Right ventricle myocardium inferior (tissue), 1 donor: ENCODE measurements at regions not wholly inside any gene's neighbourhood (a gene's known extent, or its start where the extent isn't known, plus 50 kb on each side); places are given as distances from the start of the nearest gene placed in this dataset.
"Not testable (repeated sequence)": the region's sequence is repeated elsewhere in the genome, so short reads cannot be mapped to it uniquely, and the experiment has no call there.

ENCODE experiments used
- ATAC-seq: fragments of 200-7000 bp; cut with Tn5 transposase; one replicate; pipeline ENCODE4 v1.9.1; 2020; ENCODE audit warnings: mild to moderate bottlenecking, moderate library complexity
- DNase-seq: peaks from one replicate; pipeline ENCODE4 v3.0.0; 2021; ENCODE audit errors: missing footprints
- intact Hi-C: fragments of 100-400 bp; cut with DNase I; formaldehyde crosslinking; loops from one replicate; pipeline ENCODE4 v1.11.0; 2022
- donor health status: DM: no; HTN: yes; CAD: no; lungs with severe emphysema.

- ATAC-seq (no peak), DNase-seq (no peak)
- intact Hi-C loops = no loop called here
Measured at GRCh38 chrX:45628041-45628440, 427.4 kb upstream of the DIPK2B start.

DNA sequence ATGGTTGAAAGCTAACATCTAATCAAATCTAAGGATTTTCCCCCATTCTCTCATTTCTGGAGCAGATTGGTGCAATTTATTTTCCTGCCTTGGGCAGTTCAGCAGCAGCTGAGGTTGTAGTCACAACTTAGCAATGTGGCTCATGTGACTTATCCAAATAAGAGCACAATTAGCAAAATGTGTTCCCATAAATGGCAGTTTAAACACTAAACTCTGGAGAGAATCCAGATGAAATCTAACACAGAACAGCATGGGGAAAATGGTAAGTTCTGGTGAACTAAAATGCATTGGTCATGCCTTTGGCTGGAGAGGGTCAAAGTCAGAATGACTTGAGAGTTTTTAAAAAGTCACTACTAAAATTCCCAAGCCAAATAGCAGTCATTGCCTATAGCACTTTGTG, 422.6 kb upstream of the DIPK2B start:
- intact Hi-C loops = no loop called here
- ATAC-seq (no peak), DNase-seq (no peak)

DNA sequence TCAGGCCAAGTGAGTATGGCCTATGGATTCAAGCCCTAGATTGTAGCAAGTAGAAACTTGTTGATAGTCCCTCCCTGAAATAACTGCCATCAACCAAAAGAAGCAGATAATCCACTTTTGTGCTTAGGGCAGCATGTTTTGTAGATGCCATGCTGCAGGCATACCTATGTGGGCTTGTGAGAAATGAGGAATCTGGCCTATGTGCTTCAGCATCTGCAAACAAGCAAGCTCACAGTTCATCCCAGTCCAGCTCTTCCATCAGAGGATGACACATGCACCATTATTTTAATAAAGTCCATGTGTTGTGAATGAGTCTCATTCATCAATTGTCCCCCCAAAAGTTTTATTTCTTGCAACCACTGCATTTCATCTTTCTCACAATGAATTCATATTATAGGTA, 421.9 kb upstream of the DIPK2B start:
- intact Hi-C loops = no loop called here
- no peak for ATAC-seq

GRCh38 chrX:45622042-45622423, 421.4 kb upstream of the DIPK2B start:
- no peak for DNase-seq
- intact Hi-C loops = no loop called here
- no peak for ATAC-seq

More for the DNA sequence above, 421.9 kb upstream of the DIPK2B start:
- DNase-seq = no peak

- no peak for DNase-seq
- ATAC-seq = no peak
- intact Hi-C loops = no loop called here
Measured at GRCh38 chrX:45621376-45622041, 420.8 kb upstream of the DIPK2B start.

DNA sequence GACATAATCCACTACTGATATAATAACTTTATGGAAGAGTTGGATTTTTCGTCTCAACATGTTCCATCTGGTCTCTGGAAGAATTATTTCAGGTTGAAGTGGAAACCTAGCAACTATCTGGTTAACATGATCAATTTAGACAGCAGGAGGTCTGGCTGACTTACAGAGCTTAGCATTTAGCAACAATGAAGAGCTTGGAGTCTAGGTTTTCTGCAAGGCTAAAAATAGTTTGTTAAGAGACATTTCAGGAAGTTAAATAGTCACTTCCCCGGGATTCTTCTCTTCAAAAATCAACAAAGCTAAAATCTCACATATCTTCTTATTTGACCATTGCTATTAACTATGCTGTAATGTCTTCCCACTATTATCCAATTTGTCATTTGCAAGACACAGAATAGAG, 418.6 kb upstream of the DIPK2B start:
- intact Hi-C loops = no loop called here
- DNase-seq (no peak), ATAC-seq (no peak)

DNA sequence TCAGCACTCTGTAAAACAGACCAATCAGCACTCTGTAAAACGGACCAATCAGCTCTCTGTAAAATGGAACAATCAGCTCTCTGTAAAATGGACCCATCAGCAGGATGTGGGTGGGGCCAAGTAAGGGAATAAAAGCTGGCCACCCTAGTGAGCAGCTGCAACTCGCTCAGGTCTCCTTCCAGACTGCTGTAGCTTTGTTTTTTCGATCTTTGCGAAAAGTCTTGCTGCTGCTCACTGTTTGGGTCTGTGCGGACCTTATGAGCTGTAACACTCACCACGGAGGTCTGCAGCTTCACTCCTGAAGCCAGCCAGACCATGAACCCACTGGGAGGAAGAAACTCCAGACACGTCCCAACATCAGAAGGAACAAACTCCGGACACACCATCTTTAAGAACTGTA, 414.9 kb upstream of the DIPK2B start:
- DNase-seq, intact Hi-C loops, ATAC-seq: not testable (repeated sequence)

DNA sequence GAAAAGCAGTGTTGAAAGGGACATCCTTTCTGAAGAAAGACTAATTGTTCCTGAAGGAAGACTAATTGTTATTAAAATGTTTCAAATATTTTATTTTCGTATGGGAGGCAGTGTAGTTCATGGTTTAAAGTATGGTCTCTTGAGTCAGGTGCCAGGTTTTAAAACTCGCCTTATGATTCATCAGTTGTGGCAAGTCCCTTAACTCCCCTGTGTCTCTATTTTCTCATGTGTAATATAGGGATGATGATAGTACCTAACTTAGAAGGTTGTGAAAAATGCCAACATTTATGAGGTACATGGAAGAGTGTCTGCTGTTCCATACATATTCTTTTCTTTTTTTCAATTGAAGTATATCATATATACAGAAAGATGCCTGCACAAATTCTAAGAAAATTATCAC, 414.2 kb upstream of the DIPK2B start:
- no peak for DNase-seq
- intact Hi-C loops = no loop called here

GRCh38 chrX:45602151-45602550, 401.5 kb upstream of the DIPK2B start:
- ATAC-seq (no peak), DNase-seq (no peak)
- intact Hi-C loops = no loop called here

More for the DNA sequence above, 414.2 kb upstream of the DIPK2B start:
- no peak for ATAC-seq

GRCh38 chrX:45601052-45601451, 400.4 kb upstream of the DIPK2B start:
- ATAC-seq (no peak), DNase-seq (no peak)
- intact Hi-C loops = no loop called here

DNA sequence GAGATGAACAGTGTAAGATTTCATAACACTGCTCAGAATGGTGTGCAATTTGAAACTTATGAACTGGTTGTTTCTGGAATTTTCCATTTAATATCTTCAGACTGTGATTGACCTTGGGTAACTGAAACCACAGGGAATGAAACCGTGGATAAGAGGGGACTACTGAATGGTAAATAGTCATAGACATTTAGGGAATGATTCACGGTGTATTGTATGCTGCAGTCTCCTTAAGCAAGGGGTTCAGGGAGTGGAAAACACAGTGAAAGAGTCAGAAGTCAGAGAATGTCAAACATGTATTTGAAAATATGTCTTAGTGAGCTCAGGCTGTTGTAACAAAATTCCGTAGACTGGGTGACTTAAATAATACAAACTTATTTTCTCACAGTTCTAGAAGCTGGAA, 398.2 kb upstream of the DIPK2B start:
- intact Hi-C loops = no loop called here
- ATAC-seq = no peak
- DNase-seq = no peak

DNA sequence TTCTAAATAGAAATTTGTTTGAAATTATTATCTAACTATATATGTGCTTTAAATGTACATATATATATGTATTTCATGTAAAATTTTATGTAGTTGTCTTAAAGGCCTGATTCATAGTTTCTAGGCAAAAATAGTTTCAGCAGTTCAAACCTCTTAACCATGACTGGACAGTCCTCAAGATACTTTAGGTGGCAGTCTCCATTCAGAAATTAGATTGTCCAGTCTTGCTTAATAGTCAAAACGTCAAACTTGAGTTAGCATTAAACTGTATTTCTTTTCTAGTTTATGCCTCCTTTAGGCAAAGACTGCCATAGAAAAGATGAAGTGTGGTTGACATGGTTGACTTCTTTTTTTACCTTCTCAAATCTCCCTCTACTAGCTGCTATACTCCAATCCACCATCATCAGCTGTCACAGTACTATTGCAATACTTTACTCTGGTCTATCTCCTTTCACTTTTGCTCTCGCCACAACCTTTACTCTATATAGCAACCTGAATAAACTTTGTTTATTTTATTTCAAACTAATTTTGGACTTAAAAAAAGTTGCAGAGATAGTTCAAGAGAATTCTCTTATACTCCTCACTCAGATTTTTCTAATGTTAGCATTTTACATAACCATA, 395.6 kb upstream of the DIPK2B start:
- intact Hi-C loops = no loop called here
- ATAC-seq = no peak

DNA sequence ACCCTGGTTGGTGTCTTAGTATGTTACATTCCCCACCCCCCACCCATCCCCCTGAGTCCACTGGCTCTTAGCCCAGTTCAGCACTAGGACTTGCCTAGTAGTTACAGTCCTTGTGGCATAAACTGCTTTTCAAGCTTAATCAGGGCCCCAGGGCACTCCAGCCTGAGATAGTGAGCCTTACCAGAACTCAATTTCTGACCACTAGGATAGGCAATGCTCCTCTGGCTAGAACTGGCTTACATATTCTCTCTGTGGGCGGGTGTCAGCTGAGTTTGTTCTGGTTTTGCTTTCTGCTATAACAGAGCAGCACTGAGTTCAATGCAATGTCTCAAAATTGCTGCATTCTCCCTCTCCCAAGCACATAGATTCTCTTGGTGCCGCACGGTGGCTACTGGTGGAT, 391.4 kb upstream of the DIPK2B start:
- intact Hi-C loops = no loop called here
- DNase-seq (no peak), ATAC-seq (no peak)

More for the DNA sequence above, 395.6 kb upstream of the DIPK2B start:
- no peak for DNase-seq

GRCh38 chrX:45591650-45592049, 391.0 kb upstream of the DIPK2B start:
- DNase-seq (no peak), ATAC-seq (no peak)
- intact Hi-C loops = no loop called here

DNA sequence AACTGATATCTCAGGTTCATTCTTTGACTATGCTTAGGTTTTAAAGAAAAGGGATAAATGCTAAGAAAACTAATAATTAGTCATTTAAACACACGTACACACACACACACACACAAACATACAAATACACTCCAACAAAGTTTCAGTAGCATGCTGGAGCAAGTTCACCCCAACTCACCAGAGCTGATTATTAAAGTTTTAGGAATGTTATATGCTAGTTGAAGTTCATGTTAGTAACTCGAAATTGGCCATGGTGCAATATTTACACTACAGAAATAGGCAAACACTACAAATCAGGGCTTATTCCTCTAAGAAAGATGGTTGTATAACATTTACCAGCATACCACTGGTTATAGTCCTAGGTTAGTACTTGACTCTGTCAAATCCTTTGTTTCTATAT, 384.0 kb upstream of the DIPK2B start:
- intact Hi-C loops = no loop called here
- ATAC-seq = no peak
- no peak for DNase-seq

GRCh38 chrX:45577361-45577760, 376.7 kb upstream of the DIPK2B start:
- DNase-seq = no peak
- no peak for ATAC-seq
- intact Hi-C loops = no loop called here

GRCh38 chrX:45571453-45571852, 370.8 kb upstream of the DIPK2B start:
- ATAC-seq (no peak), DNase-seq (no peak)
- intact Hi-C loops = no loop called here

GRCh38 chrX:45566456-45566855, 365.8 kb upstream of the DIPK2B start:
- no peak for ATAC-seq
- no peak for DNase-seq
- intact Hi-C loops = no loop called here

DNA sequence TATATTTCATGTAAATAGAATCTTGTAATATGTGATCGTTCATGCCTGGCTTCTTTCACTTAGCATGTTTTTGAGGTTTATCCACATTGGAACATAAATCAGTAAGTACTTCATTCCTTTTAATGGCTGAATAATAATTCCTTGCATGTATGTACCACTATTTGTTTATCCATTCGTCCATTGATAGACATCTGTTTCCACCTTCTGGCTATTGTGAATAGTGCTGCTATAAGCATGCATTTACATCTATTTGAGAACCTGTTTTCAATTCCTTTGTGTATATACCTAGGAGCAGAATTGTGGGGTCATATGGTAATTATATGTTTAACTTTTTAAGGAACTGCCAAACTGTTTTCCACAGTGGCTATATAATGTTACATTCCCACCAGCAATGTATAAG, 356.7 kb upstream of the DIPK2B start:
- no peak for DNase-seq
- intact Hi-C loops = no loop called here

DNA sequence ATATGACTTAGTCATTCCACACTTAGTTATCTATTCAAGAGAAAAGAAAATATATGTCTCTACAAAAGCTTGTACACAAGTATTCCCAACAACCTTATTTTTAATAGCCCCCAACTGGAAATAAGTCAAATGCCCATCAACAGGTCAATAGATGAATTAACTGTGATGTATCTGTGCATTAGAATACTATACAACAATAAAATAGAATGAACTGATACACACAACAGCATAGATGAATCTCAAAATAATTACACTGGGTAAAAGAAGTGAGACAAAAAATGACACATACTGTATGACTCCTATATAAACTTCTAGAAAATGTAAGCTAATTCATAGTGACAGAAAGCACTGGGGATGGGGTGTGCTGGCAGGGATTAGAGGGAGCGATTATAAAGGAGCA, 354.1 kb upstream of the DIPK2B start:
- DNase-seq = no peak
- intact Hi-C loops = no loop called here
- no peak for ATAC-seq

More for the DNA sequence above, 356.7 kb upstream of the DIPK2B start:
- ATAC-seq = no peak

GRCh38 chrX:45553417-45553816, 352.7 kb upstream of the DIPK2B start:
- ATAC-seq = no peak
- DNase-seq = no peak
- intact Hi-C loops = no loop called here
